Chondrocyte (in vitro differentiated cells): ENCODE measurements at regions not wholly inside any gene's neighbourhood (a gene's known extent, or its start where the extent isn't known, plus 50 kb on each side); places are given as distances from the start of the nearest gene placed in this dataset.

Source experiments
- DNase-seq: peaks from one replicate; pipeline ENCODE4 v3.0.0; 2021; ENCODE audit warnings: mixed read lengths, low spot score
- H3K27ac Mint-ChIP-seq: one replicate; pipeline ENCODE4 v1.8.0; 2021; ENCODE audit warnings: mild to moderate bottlenecking, moderate library complexity, mixed read lengths; ENCODE audit not compliant: unreplicated experiment
- H3K27me3 Mint-ChIP-seq: 2 replicates; pipeline ENCODE4 v1.8.0; 2021; ENCODE audit warnings: low read depth, mixed read lengths
- H3K36me3 Mint-ChIP-seq: 2 replicates; pipeline ENCODE4 v1.8.0; 2021; ENCODE audit warnings: low read depth, mixed read lengths
- H3K4me1 Mint-ChIP-seq: 2 replicates; pipeline ENCODE4 v1.8.0; 2021; ENCODE audit warnings: low read depth, mild to moderate bottlenecking, mixed read lengths
- H3K4me3 Mint-ChIP-seq: one replicate; pipeline ENCODE4 v1.8.0; 2021; ENCODE audit warnings: mild to moderate bottlenecking, moderate library complexity, mixed read lengths; ENCODE audit not compliant: unreplicated experiment
- H3K9me3 Mint-ChIP-seq: 2 replicates; pipeline ENCODE4 v1.8.0; 2021; ENCODE audit warnings: low read depth, mixed read lengths
- CTCF ChIP-seq: fragments of 200-600 bp; sonication (generic); IDR thresholded peaks from 2 replicates; pipeline ENCODE4 v1.5.0; 2021; ENCODE audit warnings: antibody characterized with exemption, mild to moderate bottlenecking, moderate library complexity

GRCh38 chr2:60168247-60168646, 385.2 kb downstream of the BCL11A start:
- Mint-ChIP-seq H3K27ac (no peak overlapping the region), H3K4me3 (no peak overlapping the region), H3K4me1 (no peaks in the 10 kb centered on the region), H3K27me3 (peaks cover 2% of the 10 kb centered on the region), H3K36me3 (no peaks in the 10 kb centered on the region), H3K9me3 (no peaks in the 10 kb centered on the region)
- no peak for DNase-seq
- no peak for TF ChIP-seq CTCF

- Mint-ChIP-seq H3K27ac (no peak overlapping the region), H3K36me3 (no peaks in the 10 kb centered on the region), H3K9me3 (no peaks in the 10 kb centered on the region), H3K27me3 (no peaks in the 10 kb centered on the region), H3K4me3 (no peak overlapping the region), H3K4me1 (no peaks in the 10 kb centered on the region)
- DNase-seq: no peak
- no peak for TF ChIP-seq CTCF
These were observed 386.4 kb downstream of the BCL11A start for GRCh38 chr2:60167089-60167488.

- H3K9me3 Mint-ChIP-seq: no peaks in the 10 kb centered on the region
- H3K4me3 Mint-ChIP-seq: no peak overlapping the region
- H3K27me3 Mint-ChIP-seq: peaks cover 3% of the 10 kb centered on the region
- H3K36me3 Mint-ChIP-seq: no peaks in the 10 kb centered on the region
- H3K4me1 Mint-ChIP-seq: no peaks in the 10 kb centered on the region
- no peak for DNase-seq
- no peak overlapping the region for H3K27ac Mint-ChIP-seq
- TF ChIP-seq CTCF: no peak
These were observed 389.8 kb downstream of the BCL11A start for GRCh38 chr2:60163691-60164090.

- Mint-ChIP-seq H3K4me1 (no peaks in the 10 kb centered on the region), H3K27ac (no peak overlapping the region), H3K9me3 (no peaks in the 10 kb centered on the region), H3K4me3 (no peak overlapping the region), H3K27me3 (peaks cover 13% of the 10 kb centered on the region), H3K36me3 (no peaks in the 10 kb centered on the region)
- no peak for TF ChIP-seq CTCF
- no peak for DNase-seq
These were observed 393.9 kb downstream of the BCL11A start for GRCh38 chr2:60159519-60159918.

GRCh38 chr2:60158262-60158661, 395.2 kb downstream of the BCL11A start:
- Mint-ChIP-seq H3K36me3 (no peaks in the 10 kb centered on the region), H3K9me3 (peaks cover 3% of the 10 kb centered on the region), H3K4me3 (no peak overlapping the region), H3K27me3 (peaks cover 13% of the 10 kb centered on the region), H3K4me1 (no peaks in the 10 kb centered on the region), H3K27ac (no peak overlapping the region)
- TF ChIP-seq CTCF: no peak
- no peak for DNase-seq
